COLO668 (cell line): ENCODE measurements at regions not wholly inside any gene's neighbourhood (a gene's known extent, or its start where the extent isn't known, plus 50 kb on each side); places are given as distances from the start of the nearest gene placed in this dataset.

Experiments used
- DNase-seq: peaks from one replicate; lab custom pipeline; 2025; ENCODE audit not compliant: unreplicated experiment; lab: John Stamatoyannopoulos, UW

DNA sequence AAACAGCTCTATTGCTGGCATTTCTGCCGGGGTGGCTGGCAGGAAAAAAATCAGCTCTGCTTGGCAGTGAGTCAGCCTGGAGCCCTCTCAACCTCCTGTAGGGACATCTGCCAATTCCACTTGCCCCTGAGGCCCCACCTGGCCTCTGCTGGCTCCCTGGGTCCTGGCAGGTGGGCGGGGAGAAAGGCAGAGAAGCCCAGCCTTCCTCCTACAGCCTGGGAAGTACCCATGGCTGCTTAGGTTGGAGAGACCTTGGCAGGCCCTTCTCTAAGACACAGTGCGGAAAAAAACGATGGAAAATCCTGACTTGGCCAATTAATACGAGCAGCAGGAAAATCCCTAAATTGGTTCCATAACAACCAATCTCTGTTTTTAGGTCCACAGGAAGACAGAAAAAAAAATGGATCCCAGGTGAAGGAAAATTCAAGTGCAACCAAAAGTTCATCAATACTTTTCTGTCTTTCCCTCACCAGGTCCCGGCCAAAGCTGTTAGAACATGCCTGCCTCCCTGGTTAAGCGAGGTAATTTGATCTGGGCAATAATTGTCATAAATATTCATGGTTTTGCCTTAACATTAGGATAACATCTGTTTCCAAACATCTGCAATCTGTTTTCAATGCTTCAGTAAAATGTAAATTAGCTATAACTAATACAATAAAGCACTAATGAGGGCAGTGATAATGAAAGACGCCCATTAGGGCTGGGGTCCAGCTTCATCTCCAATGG is 245.9 kb downstream of the TFCP2L1 start:
- DNase-seq = peak; percentile 87

DNA sequence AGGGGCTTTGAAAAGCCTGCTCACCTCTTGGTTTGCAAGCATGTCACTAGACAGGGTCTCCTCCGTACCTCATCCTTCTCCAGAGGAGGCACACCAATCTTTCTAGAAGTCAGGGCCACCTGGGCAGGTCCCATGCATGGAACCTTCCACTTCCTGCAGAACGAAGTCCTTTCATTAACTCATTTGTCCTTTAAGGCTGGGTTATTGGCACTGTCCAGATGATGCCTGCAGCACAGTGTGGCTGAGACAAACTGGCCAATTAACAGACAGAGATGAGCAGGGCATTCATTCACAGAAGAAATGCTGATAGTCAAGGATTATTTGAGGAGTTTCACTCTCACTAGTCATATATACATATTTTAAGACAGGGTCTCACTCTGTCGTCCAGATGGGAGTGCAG is 245.3 kb downstream of the TFCP2L1 start:
- no peak for DNase-seq

GRCh38 chr2:121041516-121041915 is 243.5 kb downstream of the TFCP2L1 start:
- no peak for DNase-seq

DNA sequence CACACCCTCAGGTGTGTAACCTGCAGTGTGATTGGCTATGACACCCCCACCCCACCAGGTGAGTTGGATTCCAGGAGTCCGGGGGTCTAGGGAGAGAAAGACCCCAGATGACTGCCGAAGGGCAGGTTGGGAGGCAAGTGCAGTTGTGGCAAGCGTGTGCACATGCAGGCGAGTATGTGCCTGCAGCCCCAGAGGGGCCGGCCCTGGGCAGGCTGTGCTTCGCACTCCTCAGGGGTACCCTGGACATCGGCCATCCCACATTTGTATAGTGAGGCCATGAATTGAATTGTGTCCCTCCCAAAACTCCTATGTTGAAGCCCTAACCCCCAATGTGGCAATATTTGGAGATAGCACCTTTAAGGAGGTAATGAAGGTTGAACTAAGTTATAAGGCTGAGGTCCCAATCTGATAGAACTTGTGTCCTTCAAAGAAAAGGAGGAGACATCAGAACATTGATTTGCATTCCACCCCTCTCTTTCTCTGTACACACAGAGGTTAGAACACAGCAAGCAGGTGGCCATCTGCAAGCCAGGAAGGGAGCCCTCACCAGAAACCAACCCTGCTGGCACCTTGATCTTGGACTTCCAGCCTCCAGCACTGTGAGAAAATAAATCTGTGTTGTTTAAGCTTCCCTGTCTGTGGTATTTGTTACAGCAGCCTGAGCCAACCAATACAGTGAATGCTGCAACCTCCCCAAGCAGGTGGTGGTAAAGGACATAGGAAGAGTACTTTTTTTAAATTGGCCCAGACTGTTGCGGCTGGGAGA is 241.8 kb downstream of the TFCP2L1 start:
- no peak for DNase-seq

- no peak for DNase-seq
Measured at GRCh38 chr2:121043827-121044222, 241.2 kb downstream of the TFCP2L1 start.

DNA sequence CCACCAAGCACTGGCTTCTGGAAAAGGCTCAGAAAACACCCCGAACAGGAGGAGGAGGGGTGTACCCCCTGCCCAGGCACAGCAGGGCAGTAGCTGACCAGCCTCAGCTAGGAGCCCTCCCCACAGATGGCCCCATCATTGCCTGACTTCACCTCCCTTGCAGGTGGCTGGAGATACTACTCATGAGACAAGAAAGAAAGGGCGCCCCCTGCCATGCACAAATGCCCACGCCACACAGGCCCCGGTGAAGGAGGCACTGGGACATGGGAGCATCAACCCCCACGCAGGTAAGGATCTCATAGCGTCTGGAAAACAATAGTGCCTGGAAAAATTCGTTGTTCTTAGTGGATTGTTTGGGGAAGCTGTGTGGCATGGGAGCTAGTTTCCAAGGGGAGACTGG is 240.6 kb downstream of the TFCP2L1 start:
- no peak for DNase-seq

DNA sequence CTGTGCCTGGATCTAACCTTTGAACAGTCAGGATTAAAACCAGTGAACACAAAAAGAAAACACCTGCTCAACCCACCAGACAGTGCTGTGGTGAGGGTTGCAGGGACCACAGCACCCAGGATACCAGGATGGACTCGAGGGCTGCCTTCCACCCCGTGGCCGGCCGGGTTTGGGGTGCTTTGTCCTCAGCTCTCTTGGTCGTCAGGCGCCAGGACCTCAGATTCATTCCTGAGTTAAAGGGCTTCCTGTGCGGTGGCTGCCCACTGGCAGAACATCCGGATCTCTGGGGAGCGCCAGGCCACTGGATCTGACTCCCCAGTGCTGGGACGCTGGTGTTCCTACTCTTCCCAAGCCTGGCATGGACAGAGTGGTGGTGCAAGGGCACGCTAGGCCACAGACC is 239.8 kb downstream of the TFCP2L1 start:
- no peak for DNase-seq

DNA sequence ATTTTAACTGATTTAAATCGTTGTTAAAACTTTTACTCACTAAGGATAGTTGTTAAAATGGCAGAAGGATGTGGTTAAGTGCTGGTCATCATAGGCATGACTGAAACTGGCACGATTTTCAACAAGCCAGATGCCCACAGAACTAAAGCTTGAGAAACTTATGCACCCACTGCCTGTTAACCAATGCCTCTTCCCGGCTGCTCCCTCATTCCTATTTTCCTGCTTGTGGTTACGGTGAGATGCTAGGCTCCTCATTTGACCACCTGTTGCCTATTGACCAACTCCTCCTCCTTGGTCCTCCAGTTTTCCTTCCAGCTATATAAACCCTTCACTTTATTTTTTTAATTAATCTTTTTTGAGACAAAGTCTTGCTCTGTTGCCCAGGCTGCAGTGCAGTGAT is 238.7 kb downstream of the TFCP2L1 start:
- DNase-seq = no peak

GRCh38 chr2:121047383-121047782 is 237.6 kb downstream of the TFCP2L1 start:
- no peak for DNase-seq

- DNase-seq = peak; percentile 23
Measured at GRCh38 chr2:121049131-121049530, 235.9 kb downstream of the TFCP2L1 start.

DNA sequence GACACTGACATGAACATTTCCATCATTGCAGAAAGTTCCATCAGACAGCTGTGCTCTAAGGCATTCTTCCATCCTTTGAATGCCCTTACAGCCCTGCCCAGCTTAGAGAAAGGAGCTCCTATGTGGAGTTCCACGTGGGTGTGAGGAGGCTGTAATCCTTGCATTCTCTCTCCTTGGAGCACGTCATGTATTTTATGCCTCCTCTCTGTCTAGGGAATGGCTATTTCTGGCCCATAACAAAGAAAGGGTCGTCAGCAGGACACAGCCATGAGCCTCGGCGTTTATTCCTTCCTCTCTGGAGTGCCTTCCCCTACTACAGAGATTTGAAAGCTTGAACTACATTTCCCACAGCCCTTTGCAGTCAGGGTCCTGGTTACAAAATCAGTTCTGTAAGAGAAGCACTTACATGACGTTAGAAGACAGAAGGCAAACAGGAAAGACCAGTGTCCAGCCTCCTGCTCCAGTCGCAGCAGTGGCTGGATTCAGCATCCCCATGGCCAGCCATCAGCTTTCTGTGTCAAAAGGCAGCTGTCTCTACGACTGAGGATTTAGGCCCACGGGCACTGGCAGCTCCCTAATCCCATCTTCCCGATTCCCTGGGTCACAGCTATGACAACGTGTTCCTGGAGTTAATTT is 234.9 kb downstream of the TFCP2L1 start:
- no peak for DNase-seq

DNA sequence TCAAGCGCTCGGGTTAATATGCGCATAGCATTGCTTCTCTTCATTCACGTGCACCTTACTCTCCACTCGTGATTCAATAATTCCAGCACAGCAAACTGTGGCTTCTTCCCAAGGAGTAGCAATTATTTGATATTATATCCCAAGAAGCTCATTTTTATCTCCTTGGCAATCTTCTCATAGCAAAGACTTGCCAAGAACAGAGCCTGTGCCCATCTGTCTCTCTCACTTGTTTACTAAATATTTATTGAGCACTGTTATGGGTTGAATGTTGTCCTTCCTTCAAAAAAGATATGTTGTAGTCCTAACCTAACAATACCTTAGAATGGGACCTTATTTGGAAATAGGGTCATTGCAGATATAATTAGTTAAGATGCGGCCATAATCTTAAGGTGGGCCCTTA is 233.7 kb downstream of the TFCP2L1 start:
- no peak for DNase-seq

GRCh38 chr2:121052023-121052422 is 233.0 kb downstream of the TFCP2L1 start:
- no peak for DNase-seq

DNA sequence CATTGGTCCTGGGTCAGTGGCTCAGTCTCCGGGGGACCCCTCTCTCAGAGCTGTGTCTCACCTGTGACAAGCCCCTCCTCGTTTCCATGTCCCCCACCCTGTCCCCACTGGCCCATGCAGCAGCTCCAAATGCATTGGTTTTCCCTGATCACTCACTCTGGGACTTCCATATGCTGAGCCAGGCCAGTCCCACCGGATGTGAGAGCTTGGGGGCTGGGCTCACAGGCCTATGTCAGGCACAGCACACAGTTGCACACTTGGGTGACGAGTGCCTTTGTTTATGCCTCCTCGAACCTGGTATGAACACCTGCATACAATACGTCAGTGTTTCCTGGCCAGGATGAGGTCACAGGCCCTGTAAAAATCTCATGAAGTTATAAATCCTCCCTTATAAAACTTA is 232.5 kb downstream of the TFCP2L1 start:
- DNase-seq = peak; percentile 90

- no peak for DNase-seq
Measured at GRCh38 chr2:121055088-121055487, 229.9 kb downstream of the TFCP2L1 start.

DNA sequence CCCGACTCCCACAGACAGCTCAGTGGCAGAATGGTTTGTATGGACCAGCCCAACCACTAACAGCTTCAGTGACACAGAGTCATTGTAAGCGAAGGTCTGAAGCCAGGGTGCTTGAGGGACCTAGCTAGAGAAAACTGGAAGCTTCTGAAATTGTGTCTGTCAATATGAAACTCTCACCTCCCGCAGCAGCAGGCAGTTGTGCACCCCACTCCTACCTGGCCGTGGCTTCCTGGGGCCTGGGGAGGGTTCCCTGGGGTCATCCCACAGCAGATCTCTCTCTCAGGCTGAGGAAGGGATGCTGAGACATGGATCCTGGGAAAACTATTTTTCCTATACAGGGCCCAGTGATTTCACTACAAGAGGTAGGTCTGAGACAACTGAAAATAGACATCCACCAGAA is 229.5 kb downstream of the TFCP2L1 start:
- no peak for DNase-seq

DNA sequence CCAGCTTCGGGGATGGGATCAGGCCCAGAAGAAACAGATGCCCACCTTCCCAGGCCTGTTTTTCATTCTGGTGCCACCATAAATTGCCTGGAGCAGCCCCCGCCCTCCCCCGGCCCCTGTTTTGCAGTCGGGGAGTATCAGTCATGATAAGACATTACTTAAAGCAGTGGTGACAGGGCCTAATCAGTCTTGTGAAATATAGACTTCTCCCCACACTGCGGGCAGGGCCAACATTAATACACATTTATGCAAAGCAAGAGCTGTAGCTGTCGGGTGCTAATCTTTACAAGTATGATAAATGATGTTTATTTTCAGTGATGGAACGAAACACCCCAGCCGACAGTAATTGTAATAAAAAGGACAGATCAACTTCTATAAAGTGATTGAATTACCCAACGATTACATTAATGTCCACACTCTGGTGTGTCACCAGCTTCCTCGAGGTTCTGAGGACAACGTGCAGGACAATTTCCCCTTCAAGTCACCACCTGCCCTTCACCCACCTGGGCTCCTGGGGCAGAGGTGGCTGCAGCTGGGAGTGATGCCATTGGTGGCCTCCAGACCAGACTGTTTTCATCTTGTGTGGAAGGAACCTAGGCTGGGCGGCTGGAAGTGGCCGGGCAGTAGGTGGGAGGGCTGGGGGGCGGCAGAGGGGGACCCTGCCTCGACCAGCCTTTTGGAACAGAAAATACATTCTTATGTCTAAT is 226.0 kb downstream of the TFCP2L1 start:
- peak; percentile 52 for DNase-seq

DNA sequence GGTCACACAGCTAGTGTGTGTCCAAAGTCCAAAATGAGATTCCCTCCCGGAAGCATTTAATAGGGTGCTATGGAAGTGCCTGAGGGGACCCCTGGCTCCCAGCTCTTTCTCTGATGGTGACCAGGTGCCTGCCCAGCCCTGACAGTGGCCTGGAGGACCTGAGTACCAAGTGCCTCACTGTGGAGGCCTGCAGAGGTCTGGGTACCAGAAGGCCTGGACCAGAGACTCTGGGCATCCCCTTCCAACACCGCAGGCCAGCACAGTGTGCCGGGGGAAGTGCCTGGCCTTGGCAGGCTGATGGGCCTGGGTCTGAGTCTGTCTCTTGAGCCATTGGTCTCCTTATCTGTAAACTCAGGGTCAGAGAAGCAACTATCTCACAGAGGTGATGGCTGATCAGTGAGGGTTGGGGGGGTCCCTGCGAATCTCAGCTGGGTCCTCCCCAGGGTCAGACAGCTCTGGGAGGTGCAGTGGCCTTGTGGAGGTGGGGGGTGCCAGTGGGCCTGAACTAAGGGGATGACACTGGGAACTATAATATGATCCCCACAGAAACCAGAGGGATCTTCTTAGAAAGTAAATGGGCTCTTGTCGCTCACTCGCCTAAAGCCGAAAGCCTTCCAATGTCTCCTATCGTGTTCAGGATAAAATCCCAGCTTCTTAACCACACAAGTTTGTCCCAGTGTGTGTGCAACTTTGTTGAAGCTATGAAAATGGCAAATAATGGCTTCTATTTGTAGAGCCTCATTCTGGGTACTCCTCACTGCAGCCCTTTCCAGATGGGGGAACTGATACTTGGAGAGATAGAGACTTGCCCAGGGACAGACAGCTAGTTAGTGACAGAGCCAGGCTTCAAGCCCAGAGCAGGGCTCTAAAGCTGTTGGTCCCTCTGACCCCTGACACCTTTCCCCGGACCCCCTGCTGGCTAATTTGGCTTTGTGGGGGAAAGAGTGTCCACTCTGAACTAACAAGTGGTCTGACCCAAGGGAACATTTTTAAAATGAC is 225.1 kb downstream of the TFCP2L1 start:
- no peak for DNase-seq

DNA sequence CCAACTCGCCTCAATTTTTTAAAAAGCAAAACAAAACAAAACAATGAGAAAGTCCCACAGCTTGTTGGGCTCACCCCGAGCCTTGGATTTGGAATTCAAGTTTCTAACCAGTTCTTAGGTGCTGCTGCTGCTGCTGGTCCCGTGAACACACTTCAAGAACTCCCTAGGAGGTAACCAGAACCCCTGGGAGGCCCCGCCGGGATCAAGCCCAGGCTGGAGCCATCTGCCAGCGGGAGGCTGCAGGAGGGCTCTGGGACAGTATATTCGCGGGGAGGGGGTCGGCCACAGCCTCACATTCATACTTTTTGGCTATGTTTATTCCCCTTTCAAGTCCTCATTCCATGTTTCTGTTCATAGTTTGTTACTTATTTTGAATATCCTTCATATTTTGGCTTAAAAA is 223.4 kb downstream of the TFCP2L1 start:
- no peak for DNase-seq

DNA sequence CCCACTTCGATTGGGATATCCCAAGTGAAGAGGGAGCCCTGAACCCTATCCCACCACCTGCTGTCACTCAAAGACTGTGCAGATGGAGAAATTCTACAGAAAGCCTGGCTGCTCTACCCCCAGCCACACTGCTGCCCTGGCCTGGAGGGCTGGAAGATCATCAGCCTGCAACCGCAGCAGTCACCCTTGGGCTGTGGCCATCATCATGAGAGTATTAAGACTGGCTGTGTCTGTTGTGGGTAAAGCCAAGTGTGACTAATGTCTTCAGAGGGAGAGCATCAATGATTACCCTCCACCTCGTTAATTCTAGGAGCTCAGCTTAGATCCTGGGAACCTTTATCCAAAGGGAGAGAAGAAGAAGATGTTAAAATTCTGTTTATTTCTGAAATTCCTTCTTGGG is 221.5 kb downstream of the TFCP2L1 start:
- no peak for DNase-seq
